NCI-H226 (cell line): ENCODE measurements at regions not wholly inside any gene's neighbourhood (a gene's known extent, or its start where the extent isn't known, plus 50 kb on each side); places are given as distances from the start of the nearest gene placed in this dataset.

Experiments
- DNase-seq: peaks from one replicate; pipeline ENCODE4 v3.0.0-alpha.2; 2015

DNA sequence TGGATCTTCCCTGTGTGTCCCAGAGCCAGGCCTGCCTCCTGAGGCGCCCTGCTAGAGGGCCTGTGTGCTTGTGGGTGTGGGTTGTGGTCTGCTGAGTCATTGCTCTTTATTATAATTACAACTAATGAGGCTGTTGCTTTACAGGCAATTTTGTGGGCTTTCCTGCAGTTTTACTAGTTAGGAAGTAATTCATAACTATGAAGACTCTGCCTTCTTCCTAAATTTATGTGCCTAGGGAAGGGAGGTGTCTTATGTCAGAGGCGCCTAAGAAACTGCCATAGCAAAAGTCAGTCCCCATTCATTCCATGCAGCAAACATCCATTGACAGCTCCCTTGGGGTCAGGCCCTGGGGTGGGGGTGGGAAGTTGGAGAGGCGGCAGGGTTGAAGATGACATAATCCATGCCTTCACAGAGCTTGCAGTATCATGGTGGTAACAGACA lies 359.2 kb downstream of the IDS start:
- no peak for DNase-seq

DNA sequence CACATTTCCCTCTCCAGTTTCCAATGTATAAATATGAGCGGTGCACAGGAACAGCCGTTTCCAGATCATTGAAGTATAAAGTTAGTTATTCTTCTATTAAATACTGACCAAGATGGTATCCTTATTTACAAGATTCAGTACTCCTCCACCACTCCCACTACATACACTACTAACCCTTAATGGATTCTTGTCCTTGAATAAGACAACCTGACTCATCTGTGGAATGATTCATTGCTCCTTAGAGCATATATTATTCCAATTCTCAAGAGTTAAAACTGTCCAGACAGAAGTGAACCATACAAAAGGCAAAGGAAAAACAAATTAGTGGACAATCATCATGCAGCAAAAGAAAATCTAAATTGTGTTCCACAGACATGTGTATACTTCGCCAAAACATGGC lies 373.3 kb downstream of the IDS start:
- DNase-seq, result no peak

DNA sequence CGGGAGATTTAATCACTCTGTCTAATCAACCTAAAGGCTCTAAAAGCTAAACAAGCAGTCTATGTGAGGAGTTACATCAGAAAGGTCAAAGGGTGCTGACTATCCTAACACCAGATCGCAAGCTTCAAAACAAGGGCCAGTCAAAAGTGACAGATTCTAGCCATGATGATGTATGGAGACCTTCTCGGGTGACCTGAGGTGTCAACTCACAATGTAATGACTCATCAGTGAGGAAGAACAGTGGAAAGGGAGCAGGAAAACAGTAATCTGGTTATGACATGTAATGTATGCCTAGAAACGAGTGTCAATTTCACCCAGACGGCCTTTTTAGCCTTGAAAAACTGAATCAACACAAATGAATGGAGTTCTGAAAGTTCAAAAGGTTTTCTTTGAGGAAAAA lies 375.3 kb downstream of the IDS start:
- DNase-seq, result no peak

DNA sequence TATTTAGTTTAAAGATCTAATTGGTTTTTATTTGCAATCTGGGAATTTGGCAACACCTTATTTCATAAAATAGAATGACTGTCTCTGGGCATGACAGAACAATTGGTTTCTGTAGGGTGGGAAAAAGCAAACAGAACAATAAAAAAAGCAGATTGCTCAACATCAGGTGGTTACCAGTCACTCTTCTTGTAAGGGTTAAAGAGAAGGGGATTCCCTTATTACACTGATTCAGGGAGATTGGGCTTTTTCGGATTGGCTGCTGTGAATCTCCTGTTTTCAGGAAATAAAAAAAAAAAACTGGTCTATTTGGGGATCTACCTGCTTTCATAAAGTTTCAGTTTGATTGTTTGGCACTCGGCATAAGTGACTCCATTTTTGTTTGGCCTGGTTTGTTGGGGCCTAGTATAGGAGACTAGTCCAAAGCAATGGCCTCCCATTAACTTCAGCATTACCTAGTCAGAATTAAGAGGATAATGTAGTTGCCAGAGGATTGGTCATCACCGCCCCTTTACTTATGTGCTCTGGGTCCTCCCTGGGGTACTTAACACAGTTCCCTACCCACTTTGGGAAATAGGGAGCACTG lies 380.5 kb downstream of the IDS start:
- no peak for DNase-seq

DNA sequence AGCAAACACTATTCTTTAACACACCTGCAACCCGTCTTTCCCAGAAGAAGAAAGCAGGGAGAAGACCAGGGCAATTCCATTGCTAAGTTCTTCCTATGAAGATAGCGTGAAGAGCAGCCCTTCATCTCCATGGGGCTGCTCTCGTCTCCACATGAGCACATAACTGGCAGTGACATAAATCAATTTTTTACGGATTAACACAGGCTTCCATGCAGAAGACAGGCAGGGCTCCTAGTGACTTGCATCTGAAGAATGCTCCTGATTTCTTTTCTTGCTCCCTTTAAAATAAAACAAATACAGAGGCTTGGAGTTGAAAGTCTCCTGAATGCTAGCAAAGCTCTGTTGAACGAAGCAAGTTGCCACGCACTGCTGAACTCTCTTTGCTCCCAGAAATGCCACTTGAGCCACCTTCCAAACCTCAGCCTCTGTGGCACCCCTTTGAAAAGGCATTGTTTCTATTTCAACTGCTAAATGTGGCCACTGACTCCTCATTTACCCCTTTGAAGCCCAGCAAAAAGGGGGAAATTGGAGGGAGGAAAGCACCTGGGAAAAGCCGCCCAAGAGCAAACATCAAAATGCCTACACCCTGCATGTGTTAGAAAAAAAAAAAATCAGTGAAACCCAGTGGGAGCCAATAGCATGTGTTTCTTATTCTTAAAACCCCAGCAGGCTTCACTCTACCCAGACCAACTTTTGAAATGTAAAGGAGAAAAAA lies 383.7 kb downstream of the IDS start:
- no peak for DNase-seq

DNA sequence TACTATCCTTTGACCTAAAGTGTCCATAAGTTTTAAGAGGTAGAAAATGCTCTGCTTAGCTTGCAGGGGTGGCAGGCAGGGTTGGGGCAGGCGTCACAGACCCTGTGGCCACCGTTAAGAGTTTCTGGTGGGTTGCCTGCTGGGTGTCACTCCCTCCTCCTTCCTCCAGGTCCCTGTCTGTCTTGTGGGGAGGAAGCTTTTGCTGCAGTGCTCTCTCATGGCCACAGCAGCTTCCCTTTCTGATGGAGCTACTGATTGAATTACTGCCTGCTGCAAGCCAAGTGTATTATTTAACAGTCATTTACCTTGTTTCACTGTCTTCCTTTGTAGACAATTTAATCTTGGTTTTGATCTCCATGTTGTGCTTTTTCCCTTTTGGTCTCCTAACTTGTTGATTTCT lies 384.6 kb downstream of the IDS start:
- no peak for DNase-seq

DNA sequence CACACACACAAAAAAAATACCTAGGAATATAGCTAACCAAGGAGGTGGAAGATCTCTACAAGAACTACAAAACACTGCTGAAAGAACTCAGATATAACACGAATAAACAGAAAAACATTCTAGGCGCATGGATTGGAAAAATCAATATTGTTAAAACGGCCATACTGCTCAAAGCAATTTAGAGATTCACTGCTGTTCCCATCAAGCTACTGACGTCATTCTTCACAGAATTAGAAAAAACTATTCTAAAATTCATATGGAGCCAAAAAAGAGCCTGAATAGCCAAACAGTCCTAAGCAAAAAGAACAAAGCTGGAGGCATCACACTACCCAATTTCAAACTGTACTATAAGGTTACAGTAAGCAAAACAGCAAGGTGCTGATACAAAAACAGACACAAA lies 390.2 kb downstream of the IDS start:
- DNase-seq, result no peak

DNA sequence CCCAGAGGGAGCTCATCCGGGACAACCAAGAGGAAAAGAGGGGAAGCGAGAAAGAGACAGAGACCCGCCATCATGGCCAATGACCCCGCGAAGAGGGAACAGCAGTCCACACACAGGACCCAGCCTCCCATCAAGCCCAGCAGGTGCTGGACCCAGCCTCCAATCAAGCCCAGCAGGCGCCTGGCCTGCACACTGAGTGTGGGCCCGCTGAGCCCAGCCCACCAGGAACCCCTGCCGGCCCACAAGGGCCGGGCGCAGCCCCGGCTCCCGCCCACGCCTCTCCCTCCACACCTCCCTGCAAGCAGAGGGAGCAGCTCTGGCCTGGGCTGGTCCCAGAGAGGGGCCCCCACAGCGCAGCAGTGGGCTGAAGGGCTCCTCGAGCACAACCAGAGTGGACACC lies 391.1 kb downstream of the IDS start:
- DNase-seq, result no peak

DNA sequence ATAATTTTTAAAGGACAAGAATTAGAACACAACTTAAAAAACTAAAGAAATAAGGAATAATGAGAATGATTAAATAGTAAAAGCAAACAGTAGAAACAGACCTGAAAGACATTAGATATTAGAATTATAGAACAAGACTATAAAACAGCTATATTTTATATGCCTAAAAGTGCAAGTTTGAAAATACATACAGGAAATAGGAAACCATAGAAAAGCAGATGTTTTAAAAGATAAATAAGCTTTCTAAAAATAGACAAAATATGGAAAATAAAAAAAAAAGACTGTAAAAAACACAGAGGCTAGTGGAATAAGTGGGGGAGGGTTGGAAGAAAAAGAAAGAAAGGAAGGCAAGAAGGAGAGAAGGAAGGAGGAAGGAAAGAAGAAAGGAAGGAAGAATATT lies 407.3 kb downstream of the IDS start:
- no peak for DNase-seq

DNA sequence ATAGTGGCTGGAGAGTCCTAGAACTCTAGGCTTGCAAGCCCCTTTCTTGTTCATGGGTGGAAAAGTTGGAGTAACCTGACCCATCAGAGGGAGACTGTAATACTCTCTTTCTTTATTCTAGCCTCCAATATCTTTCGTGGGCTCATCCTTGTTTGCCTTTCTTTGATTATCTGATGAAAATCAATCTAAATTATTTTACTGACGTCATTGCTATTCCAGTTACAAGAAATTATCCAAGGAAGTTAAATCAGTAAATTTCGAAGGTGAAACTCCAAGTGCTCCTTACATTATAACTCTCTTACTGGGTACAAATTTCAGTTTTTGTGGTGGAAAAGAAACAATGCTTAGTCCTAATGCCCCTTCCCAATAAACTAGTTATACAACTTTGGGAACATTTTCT lies 412.9 kb downstream of the IDS start:
- no peak for DNase-seq

DNA sequence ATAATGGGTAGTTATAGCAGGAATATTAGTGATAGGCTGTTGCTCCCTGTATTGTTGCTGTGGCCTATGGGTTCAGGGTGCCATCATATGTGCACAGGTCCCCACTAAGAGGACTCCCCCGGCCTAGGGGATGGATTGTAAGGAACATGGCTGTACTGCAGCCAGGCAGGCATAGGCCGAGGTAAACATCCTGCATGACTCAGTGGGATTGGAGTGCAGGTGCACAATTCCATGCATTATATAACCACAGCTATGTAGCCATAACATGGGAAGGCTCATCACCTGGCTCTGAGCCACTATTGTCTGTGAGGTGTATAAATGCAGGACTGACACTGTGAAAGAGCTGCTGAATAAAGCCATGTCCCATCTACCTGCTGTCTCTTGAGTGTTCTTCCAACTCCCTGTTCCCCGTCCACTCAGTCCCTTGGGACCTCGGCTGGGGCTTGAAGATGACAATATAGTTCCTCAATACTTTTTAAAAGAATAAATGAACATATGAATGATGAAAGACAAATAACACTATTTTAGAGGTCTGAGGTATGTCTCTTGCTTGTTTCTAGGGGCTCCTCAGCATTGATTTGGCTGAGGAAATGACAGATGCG lies 425.2 kb downstream of the IDS start:
- no peak for DNase-seq

DNA sequence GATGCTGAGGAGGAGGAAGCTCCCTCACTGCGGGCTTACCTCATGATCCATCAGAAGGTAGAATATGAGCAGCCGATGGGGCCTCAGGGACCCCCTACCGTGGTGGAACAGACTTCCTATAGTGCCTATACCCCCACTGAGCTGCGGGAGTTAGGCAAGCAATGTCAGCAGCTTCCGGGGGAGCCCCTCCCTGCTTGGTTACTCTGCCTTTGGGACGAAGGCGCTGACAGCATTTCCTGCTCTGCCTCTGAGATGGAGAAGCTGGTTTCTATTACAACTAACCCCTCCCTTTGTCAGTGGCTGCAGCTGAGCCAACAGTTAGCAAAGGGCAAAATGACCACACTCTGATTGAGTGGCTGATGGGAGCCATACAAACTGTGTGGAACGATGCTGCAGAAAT lies 430.7 kb downstream of the IDS start:
- no peak for DNase-seq

DNA sequence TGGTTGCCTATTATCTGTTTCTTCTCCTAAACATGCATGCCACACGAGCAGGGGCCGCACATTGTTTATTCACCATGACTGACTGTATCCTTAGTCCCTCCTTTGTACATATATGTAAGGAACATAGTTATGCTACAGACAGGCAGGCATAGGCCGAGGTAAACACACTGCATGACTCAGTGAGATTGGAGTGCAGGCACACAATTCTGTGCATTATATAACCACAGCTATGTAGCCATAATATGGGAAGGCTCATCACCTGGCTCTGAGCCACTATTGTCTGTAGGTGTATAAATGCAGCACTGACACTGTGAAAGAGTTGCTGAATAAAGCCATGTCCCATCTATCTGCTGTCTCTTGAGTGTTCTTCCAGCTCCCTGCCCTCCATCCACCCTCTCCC lies 431.6 kb downstream of the IDS start:
- DNase-seq, result no peak

DNA sequence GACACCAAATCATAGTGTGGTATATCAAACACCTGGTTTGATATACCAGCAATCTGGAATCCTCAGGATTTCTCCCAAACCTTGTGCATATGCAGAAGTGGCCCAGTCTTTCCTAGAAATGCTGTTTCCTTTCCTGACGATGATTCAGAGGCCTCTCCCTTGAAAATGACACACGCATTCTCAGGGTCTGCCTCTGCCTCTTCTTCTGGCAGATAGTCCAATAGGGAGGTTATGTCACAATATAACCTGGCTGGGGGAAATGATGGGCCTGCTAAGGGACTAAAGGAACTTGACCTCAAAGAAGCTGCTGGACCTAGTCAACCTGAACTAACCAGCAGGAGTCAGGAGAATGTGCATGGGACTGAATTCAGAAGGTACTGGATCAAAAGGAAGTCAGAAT lies 435.2 kb downstream of the IDS start:
- DNase-seq, result no peak

DNA sequence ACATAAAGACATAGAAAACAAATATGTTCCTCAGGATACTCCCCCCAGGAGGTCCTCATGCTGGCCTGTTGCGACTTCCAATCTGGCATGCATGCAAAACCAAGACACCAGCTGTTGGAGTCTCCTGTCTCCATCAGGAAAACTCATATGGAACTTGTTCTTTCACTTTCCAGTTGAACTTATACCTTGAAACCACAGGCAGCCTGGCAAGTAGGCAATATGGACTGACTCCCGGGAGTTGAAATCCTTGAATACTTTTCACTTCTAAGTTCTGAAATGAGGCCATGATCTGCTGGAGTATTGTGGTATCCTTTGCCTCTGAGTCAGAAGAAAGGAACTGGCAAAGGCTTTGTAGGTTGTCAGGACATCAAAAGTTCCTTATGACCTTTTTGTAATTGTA lies 444.2 kb downstream of the IDS start:
- peak; percentile 52 for DNase-seq
